GM21360 (cell line): ENCODE measurements at regions not wholly inside any gene's neighbourhood (a gene's known extent, or its start where the extent isn't known, plus 50 kb on each side); places are given as distances from the start of the nearest gene placed in this dataset.

Experiments
- ATAC-seq: cut with Tn5 transposase; IDR thresholded peaks from one replicate; pipeline ENCODE4 v1.9.1; 2021; ENCODE audit warnings: mild to moderate bottlenecking, moderate library complexity; ENCODE audit not compliant: unreplicated experiment

GRCh38 chr16:79912592-79913310 is 312.2 kb upstream of the MAF start:
- ATAC-seq: no peak

- ATAC-seq: no peak
Measured at GRCh38 chr16:79911660-79912059, 311.1 kb upstream of the MAF start.

- ATAC-seq: no peak
Measured at GRCh38 chr16:79909571-79909970, 309.0 kb upstream of the MAF start.

- ATAC-seq: no peak
Measured at GRCh38 chr16:79903471-79903870, 302.9 kb upstream of the MAF start.

GRCh38 chr16:79902351-79902750 is 301.8 kb upstream of the MAF start:
- ATAC-seq: no peak

GRCh38 chr16:79901522-79901921 is 301.0 kb upstream of the MAF start:
- no peak for ATAC-seq

GRCh38 chr16:79899716-79900115 is 299.2 kb upstream of the MAF start:
- no peak for ATAC-seq

GRCh38 chr16:79899316-79899715 is 298.8 kb upstream of the MAF start:
- ATAC-seq: no peak

- no peak for ATAC-seq
Measured at GRCh38 chr16:79898703-79899102, 298.2 kb upstream of the MAF start.

- ATAC-seq: no peak
Measured at GRCh38 chr16:79897453-79898146, 297.1 kb upstream of the MAF start.

GRCh38 chr16:79897104-79897452 is 296.5 kb upstream of the MAF start:
- ATAC-seq: no peak

- ATAC-seq: no peak
Measured at GRCh38 chr16:79895917-79896203, 295.3 kb upstream of the MAF start.

GRCh38 chr16:79895053-79895916 is 294.7 kb upstream of the MAF start:
- no peak for ATAC-seq

GRCh38 chr16:79893445-79893844 is 292.9 kb upstream of the MAF start:
- ATAC-seq: no peak

GRCh38 chr16:79892278-79892677 is 291.7 kb upstream of the MAF start:
- no peak for ATAC-seq

GRCh38 chr16:79891458-79891857 is 290.9 kb upstream of the MAF start:
- no peak for ATAC-seq

- ATAC-seq: no peak
Measured at GRCh38 chr16:79887541-79888540, 287.3 kb upstream of the MAF start.

- ATAC-seq: no peak
Measured at GRCh38 chr16:79885320-79885719, 284.8 kb upstream of the MAF start.

GRCh38 chr16:79883494-79883893 is 283.0 kb upstream of the MAF start:
- ATAC-seq: no peak

- ATAC-seq: no peak
Measured at GRCh38 chr16:79882340-79883005, 281.9 kb upstream of the MAF start.
